ENCODE measurements at regions not wholly inside any gene's neighbourhood (a gene's known extent, or its start where the extent isn't known, plus 50 kb on each side); places are given as distances from the start of the nearest gene placed in this dataset.

DNA sequence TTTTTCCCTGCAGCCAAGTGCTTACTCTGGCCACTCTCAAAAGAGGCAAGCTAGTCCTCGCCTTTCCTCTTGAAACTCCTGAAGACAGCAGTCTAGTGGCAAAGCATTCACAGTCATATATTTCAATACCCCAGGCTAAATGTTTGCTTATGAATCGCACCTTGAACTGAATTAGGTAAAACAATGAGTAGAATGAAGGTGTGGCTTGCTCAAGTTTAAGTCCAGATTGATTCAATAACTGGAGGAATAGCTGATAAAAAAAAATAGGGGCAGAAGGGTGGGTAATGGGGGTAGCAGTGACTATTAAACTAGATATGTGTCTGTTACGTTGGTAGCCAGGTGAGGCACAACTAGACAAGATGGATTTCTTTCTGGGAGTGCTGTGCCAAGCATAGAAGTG lies 88.2 kb upstream of the EPB41L3 start:
- no peak for DNase-seq
- Histone ChIP-seq H3K36me3 (no peaks in the 10 kb centered on the region), H3K27me3 (ENCODE audit: insufficient read depth, low read depth, severe bottlenecking) (peaks cover 57% of the 10 kb centered on the region), H3K27ac (no peak overlapping the region), H3K4me3 (ENCODE audit: low read depth, low read length) (no peak overlapping the region), H3K9me3 (ENCODE audit: severe bottlenecking) (no peaks in the 10 kb centered on the region)
- TF ChIP-seq, protein P1, sequence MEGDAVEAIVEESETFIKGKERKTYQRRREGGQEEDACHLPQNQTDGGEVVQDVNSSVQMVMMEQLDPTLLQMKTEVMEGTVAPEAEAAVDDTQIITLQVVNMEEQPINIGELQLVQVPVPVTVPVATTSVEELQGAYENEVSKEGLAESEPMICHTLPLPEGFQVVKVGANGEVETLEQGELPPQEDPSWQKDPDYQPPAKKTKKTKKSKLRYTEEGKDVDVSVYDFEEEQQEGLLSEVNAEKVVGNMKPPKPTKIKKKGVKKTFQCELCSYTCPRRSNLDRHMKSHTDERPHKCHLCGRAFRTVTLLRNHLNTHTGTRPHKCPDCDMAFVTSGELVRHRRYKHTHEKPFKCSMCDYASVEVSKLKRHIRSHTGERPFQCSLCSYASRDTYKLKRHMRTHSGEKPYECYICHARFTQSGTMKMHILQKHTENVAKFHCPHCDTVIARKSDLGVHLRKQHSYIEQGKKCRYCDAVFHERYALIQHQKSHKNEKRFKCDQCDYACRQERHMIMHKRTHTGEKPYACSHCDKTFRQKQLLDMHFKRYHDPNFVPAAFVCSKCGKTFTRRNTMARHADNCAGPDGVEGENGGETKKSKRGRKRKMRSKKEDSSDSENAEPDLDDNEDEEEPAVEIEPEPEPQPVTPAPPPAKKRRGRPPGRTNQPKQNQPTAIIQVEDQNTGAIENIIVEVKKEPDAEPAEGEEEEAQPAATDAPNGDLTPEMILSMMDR (IDR thresholded peaks at IDR 0.05; ENCODE audit: low read depth, low read length): no peak

DNA sequence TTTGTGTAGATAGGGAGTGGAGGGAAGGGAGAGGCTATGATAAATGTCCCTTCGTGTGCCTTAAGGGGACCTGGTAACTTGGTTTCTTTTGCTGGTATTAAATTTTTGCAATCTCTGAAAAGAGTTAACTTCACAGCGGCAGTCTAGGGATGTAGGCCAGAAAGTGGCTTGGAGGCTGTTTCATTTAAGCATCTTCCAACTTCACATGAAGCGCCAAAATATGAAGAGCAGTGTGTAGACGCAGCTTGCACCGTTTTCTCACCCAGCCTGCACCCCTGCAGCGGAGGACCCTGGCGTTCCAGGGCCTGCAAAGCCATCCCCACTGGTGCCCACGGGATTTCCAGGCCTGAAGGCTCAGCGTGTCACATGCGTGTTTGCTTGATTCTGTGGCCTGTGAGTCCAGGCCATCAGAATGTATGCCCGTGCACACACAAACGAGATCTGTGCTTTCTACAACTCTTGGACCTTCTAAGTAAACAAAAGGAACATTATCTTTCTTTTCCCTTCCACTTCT lies 87.2 kb upstream of the EPB41L3 start:
- Histone ChIP-seq H3K27me3 (ENCODE audit: insufficient read depth, low read depth, severe bottlenecking) (peaks cover 64% of the 10 kb centered on the region), H3K4me3 (ENCODE audit: low read depth, low read length) (no peak overlapping the region), H3K9me3 (ENCODE audit: severe bottlenecking) (no peaks in the 10 kb centered on the region), H3K36me3 (no peaks in the 10 kb centered on the region), H3K27ac (no peak overlapping the region)
- TF ChIP-seq, protein P1 (IDR thresholded peaks at IDR 0.05; ENCODE audit: low read depth, low read length): no peak
- DNase-seq: no peak

DNA sequence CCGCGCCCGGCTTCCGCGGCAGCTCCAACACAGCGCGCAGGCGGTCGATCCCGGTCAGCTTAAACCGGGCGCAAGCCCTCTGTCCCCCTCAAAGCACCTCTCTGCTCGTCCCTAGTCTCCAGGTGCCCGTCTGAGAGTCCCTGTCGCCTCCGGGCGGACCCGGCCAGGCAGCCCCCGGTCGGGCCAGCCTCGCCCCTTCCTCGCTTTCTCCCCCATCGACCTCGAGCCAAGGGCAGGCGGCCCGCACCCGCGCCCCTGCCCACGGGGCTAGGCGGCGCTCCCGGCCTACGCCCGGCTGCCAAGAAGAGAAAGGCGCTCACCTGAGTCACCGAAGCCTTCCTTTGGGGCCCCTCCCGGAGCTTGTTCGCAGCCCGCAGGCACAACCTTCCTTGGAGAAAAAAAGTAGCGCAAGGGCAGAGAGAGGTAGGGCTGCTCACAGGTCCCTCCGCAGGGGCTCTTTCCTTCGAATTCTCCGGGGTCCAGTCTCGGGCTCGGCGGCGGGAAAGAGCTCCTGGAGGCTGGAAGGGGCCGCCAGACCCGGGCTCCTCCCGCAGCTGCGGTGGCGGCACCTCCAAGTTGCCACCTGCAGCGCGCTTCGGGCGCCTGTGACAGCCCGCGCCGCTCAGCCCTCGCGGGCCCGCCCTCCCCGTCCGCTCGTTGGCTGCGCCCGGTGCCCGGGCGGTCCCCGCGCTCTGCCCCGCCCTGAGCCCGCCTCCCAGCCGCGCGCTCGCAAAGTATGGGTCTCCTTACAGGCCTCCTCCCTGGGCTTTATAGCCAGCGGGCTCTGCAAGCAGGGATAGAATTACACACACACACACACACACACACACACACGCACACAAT lies 86.5 kb upstream of the EPB41L3 start:
- TF ChIP-seq, protein P1 (IDR thresholded peaks at IDR 0.05; ENCODE audit: low read depth, low read length): no peak
- Histone ChIP-seq H3K27ac (no peak overlapping the region), H3K9me3 (ENCODE audit: severe bottlenecking) (no peaks in the 10 kb centered on the region), H3K36me3 (no peaks in the 10 kb centered on the region), H3K27me3 (ENCODE audit: insufficient read depth, low read depth, severe bottlenecking) (peaks cover 64% of the 10 kb centered on the region), H3K4me3 (ENCODE audit: low read depth, low read length) (peak overlapping the region; percentile 45)
- DNase-seq: peak; percentile 80

DNA sequence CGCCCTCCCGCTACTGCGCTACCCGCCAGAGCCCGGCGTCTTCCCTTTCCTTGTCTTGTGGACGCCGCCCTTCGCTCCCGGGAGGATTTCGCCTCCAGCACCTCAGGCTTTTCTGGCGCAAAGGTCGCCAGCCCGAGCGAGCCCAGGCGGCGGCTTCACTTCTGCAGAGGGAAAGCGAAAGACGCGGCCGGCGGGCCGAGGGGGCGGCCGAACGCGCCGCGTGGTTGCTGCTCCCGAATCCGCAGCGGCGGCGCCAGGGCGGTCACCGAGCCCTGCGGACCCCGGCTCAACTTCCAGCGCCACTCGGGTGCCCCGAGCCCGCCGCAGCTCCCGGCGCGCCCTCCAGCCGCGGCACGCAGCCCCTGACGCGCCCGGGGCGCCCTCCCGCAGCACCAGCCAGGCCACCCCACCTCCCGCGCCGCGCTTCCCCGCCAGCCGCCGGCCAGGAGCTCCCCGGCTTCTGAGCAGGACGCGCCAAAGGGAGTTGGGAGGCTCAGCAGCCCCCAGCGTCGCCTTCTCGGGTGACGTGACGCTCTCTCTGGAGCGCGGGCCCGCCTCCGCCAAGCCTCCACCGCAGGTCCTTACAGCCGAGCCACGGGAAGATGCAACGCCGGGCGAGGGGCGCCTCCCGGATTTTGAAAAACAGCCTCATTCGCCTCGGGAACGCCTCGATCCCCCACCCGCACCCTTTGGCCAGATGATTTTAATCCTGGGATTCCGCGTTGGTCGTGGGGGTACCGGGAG lies 84.9 kb upstream of the EPB41L3 start:
- Histone ChIP-seq H3K4me3 (ENCODE audit: low read depth, low read length) (peak overlapping the region; percentile 48), H3K27me3 (ENCODE audit: insufficient read depth, low read depth, severe bottlenecking) (peaks cover 67% of the 10 kb centered on the region), H3K9me3 (ENCODE audit: severe bottlenecking) (no peaks in the 10 kb centered on the region), H3K36me3 (no peaks in the 10 kb centered on the region), H3K27ac (no peak overlapping the region)
- DNase-seq: peak; percentile 47
- TF ChIP-seq, protein P1 (IDR thresholded peaks at IDR 0.05; ENCODE audit: low read depth, low read length): no peak

DNA sequence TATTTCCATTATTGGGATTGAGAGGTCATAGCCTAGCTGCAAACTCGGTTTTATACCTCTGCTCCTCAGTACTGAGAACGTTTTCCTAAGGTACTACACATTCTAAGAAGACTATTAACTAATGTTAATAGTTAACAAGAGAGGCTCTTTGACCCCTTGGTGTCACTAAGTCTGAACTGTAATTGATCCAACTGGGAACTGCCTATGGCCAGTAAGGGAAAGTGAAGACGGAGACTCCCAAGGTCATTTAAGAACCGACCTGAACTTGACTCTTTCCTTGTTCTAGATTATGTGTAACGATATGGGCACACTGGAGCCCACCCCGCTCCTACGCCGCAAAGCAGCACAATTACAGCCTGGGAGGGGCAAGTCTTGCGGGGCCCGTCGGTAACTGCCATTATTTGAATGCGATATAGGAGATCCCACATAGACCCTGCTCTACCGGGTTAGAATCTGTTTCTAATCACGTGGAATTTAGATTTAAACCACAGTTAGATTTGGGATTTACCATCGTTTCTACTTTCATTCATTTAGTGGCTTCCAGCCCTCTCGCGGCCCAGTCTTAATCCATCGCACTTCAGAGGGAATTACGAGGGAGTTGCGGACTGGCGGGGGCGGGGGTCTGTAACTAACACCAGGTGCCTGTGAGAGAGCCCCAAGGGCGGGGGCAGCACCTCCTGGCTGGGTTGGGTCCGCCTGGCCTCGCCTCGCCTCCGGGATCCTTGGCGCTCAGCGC lies 84.1 kb upstream of the EPB41L3 start:
- Histone ChIP-seq H3K27me3 (ENCODE audit: insufficient read depth, low read depth, severe bottlenecking) (peaks cover 63% of the 10 kb centered on the region), H3K9me3 (ENCODE audit: severe bottlenecking) (no peaks in the 10 kb centered on the region), H3K4me3 (ENCODE audit: low read depth, low read length) (peak overlapping the region; percentile 48), H3K27ac (no peak overlapping the region), H3K36me3 (no peaks in the 10 kb centered on the region)
- TF ChIP-seq, protein P1 (IDR thresholded peaks at IDR 0.05; ENCODE audit: low read depth, low read length): no peak
- DNase-seq: no peak
